ENCODE measurements at regions not wholly inside any gene's neighbourhood (a gene's known extent, or its start where the extent isn't known, plus 50 kb on each side); places are given as distances from the start of the nearest gene placed in this dataset.

DNA sequence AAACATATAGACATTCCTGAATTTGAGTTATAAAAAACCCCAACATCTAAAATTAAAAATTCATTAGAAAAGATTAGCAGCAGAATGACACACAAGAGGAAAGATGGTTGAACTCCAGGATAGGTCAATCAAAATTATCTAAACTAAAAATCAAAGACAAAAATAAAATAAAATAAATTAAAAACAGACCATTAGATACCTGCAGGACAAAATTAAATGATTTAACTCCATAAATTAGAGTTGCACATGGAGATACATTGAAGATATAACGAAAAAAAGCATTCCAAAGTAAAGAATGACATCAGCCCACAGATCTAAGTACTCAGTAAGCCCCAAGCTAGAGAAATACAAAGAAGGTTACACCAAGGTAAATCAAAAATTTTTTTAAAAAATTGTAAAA, 226.1 kb upstream of the SORCS1 start:
- dilution Hi-C loops (cut with HindIII; ENCODE audit: low sequenced_read_pairs, unreplicated experiment) = no loop called here
- H3K9me1 ChIP-seq (ENCODE audit: insufficient read depth, low read length) = no peaks in the 10 kb centered on the region
- H3K56ac ChIP-seq (ENCODE audit: extremely low read depth, insufficient read depth, low read length) = no peak overlapping the region
- H3K9me3 ChIP-seq (ENCODE audit: control insufficient read depth, insufficient read depth, low read length) = no peaks in the 10 kb centered on the region; the same call in 1 of the 2 replicates
- H3K79me1 ChIP-seq (ENCODE audit: low read depth in 1 of 2, low read length in 2 of 2) = no peaks in the 10 kb centered on the region
- ChIA-PET POLR2A (ENCODE audit: unreplicated experiment) (no interaction called here), CTCF (no interaction called here)
- H3K4ac ChIP-seq (ENCODE audit: low read depth, low read length) = no peak overlapping the region
- DNase-seq (no peak), ATAC-seq (ENCODE audit: low read depth) (no peak)
- BruUV-seq (replicated peaks) = no TSS peak
- no peaks in the 10 kb centered on the region for H4K20me1 ChIP-seq (ENCODE audit: insufficient read depth, low read length)
- no peak overlapping the region for H3K23ac ChIP-seq (ENCODE audit: low read depth, low read length)
- no peak overlapping the region for H2AK5ac ChIP-seq (ENCODE audit: low read depth, low read length)
- no peak overlapping the region for H4K8ac ChIP-seq (ENCODE audit: low read depth in 2 of 2, low read length in 2 of 2)
- in situ Hi-C loops (cut with MboI; ENCODE audit: low sequenced_read_pairs) = no loop called here
- no peaks in the 10 kb centered on the region for H3K27me3 ChIP-seq (ENCODE audit: control insufficient read depth, insufficient read depth, low read length)
- H2AFZ ChIP-seq (replicated peaks; ENCODE audit: low read length, poor library complexity) = no peak overlapping the region
- H2BK20ac ChIP-seq (ENCODE audit: low read depth, low read length) = no peak overlapping the region
- no peak overlapping the region for H3K27ac ChIP-seq (ENCODE audit: insufficient read depth, low read length)
- H4K5ac ChIP-seq (ENCODE audit: low read depth, low read length) = no peak overlapping the region
- H3K18ac ChIP-seq (ENCODE audit: low read depth, low read length) = no peak overlapping the region
- H3K36me3 ChIP-seq (ENCODE audit: control insufficient read depth, insufficient read depth, low read length) = no peaks in the 10 kb centered on the region
- TF ChIP-seq NFE2L2 (IDR thresholded peaks at IDR 0.05; ENCODE audit: low read depth, low read length) (no peak), MAZ (IDR thresholded peaks at IDR 0.05; ENCODE audit: borderline replicate concordance, low read depth, low read length) (no peak), RFX5 (IDR thresholded peaks at IDR 0.05; ENCODE audit: low read depth, low read length) (no peak), RCOR1 (IDR thresholded peaks at IDR 0.05; ENCODE audit: insufficient replicate concordance, low read length) (no peak), POLR2A (IDR thresholded peaks at IDR 0.05; ENCODE audit: low read depth, low read length) (no peak), MAFK (IDR thresholded peaks at IDR 0.05; ENCODE audit: low read depth, low read length) (no peak), SMC3 (IDR thresholded peaks at IDR 0.05; ENCODE audit: low read depth, low read length) (no peak), RAD21 (IDR thresholded peaks at IDR 0.05; ENCODE audit: low read length) (no peak), CHD1 (IDR thresholded peaks at IDR 0.05; ENCODE audit: low read depth, low read length) (no peak), CEBPB (IDR thresholded peaks at IDR 0.05; ENCODE audit: low read depth, low read length) (no peak), FOS (IDR thresholded peaks at IDR 0.05; ENCODE audit: low read depth, low read length) (no peak), MXI1 (IDR thresholded peaks at IDR 0.05; ENCODE audit: borderline replicate concordance, low read depth, low read length) (no peak), BHLHE40 (IDR thresholded peaks at IDR 0.05; ENCODE audit: low read depth, low read length) (no peak)
- TF ChIP-seq, protein P1, sequence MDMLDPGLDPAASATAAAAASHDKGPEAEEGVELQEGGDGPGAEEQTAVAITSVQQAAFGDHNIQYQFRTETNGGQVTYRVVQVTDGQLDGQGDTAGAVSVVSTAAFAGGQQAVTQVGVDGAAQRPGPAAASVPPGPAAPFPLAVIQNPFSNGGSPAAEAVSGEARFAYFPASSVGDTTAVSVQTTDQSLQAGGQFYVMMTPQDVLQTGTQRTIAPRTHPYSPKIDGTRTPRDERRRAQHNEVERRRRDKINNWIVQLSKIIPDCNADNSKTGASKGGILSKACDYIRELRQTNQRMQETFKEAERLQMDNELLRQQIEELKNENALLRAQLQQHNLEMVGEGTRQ (IDR thresholded peaks at IDR 0.05; ENCODE audit: low read depth, low read length) = no peak
- TF ChIP-seq, protein P2, sequence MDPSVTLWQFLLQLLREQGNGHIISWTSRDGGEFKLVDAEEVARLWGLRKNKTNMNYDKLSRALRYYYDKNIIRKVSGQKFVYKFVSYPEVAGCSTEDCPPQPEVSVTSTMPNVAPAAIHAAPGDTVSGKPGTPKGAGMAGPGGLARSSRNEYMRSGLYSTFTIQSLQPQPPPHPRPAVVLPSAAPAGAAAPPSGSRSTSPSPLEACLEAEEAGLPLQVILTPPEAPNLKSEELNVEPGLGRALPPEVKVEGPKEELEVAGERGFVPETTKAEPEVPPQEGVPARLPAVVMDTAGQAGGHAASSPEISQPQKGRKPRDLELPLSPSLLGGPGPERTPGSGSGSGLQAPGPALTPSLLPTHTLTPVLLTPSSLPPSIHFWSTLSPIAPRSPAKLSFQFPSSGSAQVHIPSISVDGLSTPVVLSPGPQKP (IDR thresholded peaks at IDR 0.05; ENCODE audit: borderline replicate concordance, low read depth, low read length) = no peak
- TF ChIP-seq, protein P3, sequence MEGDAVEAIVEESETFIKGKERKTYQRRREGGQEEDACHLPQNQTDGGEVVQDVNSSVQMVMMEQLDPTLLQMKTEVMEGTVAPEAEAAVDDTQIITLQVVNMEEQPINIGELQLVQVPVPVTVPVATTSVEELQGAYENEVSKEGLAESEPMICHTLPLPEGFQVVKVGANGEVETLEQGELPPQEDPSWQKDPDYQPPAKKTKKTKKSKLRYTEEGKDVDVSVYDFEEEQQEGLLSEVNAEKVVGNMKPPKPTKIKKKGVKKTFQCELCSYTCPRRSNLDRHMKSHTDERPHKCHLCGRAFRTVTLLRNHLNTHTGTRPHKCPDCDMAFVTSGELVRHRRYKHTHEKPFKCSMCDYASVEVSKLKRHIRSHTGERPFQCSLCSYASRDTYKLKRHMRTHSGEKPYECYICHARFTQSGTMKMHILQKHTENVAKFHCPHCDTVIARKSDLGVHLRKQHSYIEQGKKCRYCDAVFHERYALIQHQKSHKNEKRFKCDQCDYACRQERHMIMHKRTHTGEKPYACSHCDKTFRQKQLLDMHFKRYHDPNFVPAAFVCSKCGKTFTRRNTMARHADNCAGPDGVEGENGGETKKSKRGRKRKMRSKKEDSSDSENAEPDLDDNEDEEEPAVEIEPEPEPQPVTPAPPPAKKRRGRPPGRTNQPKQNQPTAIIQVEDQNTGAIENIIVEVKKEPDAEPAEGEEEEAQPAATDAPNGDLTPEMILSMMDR (conservative IDR thresholded peaks at IDR 0.05; ENCODE audit: low read depth, low read length) = no peak
- no peak overlapping the region for H3K9ac ChIP-seq (ENCODE audit: low read depth, low read length)
- no peak overlapping the region for H3K14ac ChIP-seq (replicated peaks; ENCODE audit: low read depth, low read length)
- intact Hi-C loops (cut with micrococcal nuclease) = no loop called here
- H3K4me2 ChIP-seq (ENCODE audit: low read depth, low read length) = no peak overlapping the region
- WGBS, 2 experiments (ENCODE audit: extremely low coverage in 2 of 2, insufficient read length in 1 of 2) = no CpG with 5 or more reads among the region's 1 CpG
- H2AK9ac ChIP-seq (replicated peaks; ENCODE audit: low read depth, low read length, poor library complexity) = no peak overlapping the region
- no peak overlapping the region for H4K91ac ChIP-seq (ENCODE audit: insufficient read depth, low read depth, low read length)
- no peak overlapping the region for H3K4me3 ChIP-seq (ENCODE audit: insufficient read depth, low read depth, low read length)
- H2BK15ac ChIP-seq (ENCODE audit: low read depth, low read length) = no peak overlapping the region
- no peak overlapping the region for H2BK5ac ChIP-seq (ENCODE audit: low read depth, low read length, poor library complexity, severe bottlenecking)
- no peak overlapping the region for H2BK120ac ChIP-seq (ENCODE audit: low read depth, low read length)
- no peaks in the 10 kb centered on the region for H3K4me1 ChIP-seq (ENCODE audit: control insufficient read depth, insufficient read depth, low read length)

Measured in IMR-90 (cell line).